Upper lobe of left lung (tissue), 4 donors: ENCODE measurements at regions not wholly inside any gene's neighbourhood (a gene's known extent, or its start where the extent isn't known, plus 50 kb on each side); places are given as distances from the start of the nearest gene placed in this dataset.

Experiments used
- CTCF ChIP-seq, 6 experiments: fragments of 450-650 bp in 4 of 6; fragments of 200-600 bp in 2 of 6; sonication (generic) in 2 of 6; IDR thresholded peaks; one replicate each; pipeline ENCODE4 v1.5.1; 2016 to 2019; ENCODE audit warnings: antibody characterized with exemption in 6 of 6
- EP300 ChIP-seq, 4 donors: sonication (generic); formaldehyde crosslinking; IDR thresholded peaks; one replicate each; pipeline ENCODE4 v1.5.1; 2017; ENCODE audit warnings: antibody characterized with exemption in 4 of 4, control low read depth in 2 of 4
- POLR2A ChIP-seq, 4 donors: fragments of 450-650 bp; IDR thresholded peaks; one replicate each; pipeline ENCODE4 v1.5.1; 2016 to 2017; ENCODE audit warnings: antibody characterized with exemption in 4 of 4, mild to moderate bottlenecking in 2 of 4
- POLR2AphosphoS5 ChIP-seq, 2 donors: sonication (generic); formaldehyde crosslinking; IDR thresholded peaks; one replicate each; pipeline ENCODE4 v1.5.1; 2017; ENCODE audit warnings: antibody characterized with exemption in 2 of 2

- TF ChIP-seq CTCF (IDR thresholded peaks at IDR 0.05) (no peak), POLR2A (IDR thresholded peaks at IDR 0.05) (no peak), POLR2AphosphoS5 (IDR thresholded peaks at IDR 0.05) (no peak), EP300 (IDR thresholded peaks at IDR 0.05) (no peak)
Measured at GRCh38 chr4:148962539-148963290, 520.5 kb upstream of the NR3C2 start.
